ENCODE measurements at regions not wholly inside any gene's neighbourhood (a gene's known extent, or its start where the extent isn't known, plus 50 kb on each side); places are given as distances from the start of the nearest gene placed in this dataset.

GRCh38 chr9:2939368-2939767 lies 95.5 kb upstream of the PUM3 start:
- ATAC-seq (no peak), DNase-seq (no peak)
- no peaks in the 10 kb centered on the region for H3K36me3 Mint-ChIP-seq (ENCODE audit: insufficient read depth)
- no peaks in the 10 kb centered on the region for H3K4me1 Mint-ChIP-seq (ENCODE audit: low read depth)
- no peak overlapping the region for H3K4me3 Mint-ChIP-seq
- H3K9me3 Mint-ChIP-seq, result no peaks in the 10 kb centered on the region
- H3K27me3 Mint-ChIP-seq (ENCODE audit: low read depth), result no peaks in the 10 kb centered on the region

DNA sequence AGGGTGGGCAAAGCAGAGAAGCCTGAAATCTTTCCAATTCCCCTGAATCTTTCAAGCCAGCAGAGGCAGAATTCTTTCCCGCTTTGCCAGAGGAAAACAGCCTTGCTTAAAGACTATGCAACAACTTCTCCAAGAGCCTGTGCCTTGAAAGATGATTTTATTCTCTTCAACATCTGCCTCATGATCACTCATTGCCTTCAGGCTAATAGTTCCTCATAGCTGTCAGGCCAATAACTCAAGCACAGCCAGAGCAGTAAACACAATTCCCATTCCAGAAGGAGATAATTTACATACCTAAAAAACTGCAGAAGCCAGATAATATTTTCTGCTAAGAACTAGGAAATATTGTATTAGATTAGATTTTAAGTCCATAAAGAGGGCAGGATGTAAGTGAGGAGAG lies 92.3 kb upstream of the PUM3 start:
- DNase-seq, result no peak
- H3K27me3 Mint-ChIP-seq (ENCODE audit: low read depth), result no peaks in the 10 kb centered on the region
- H3K4me1 Mint-ChIP-seq (ENCODE audit: low read depth), result no peaks in the 10 kb centered on the region
- ATAC-seq, result no peak
- no peaks in the 10 kb centered on the region for H3K9me3 Mint-ChIP-seq
- no peak overlapping the region for H3K4me3 Mint-ChIP-seq
- no peaks in the 10 kb centered on the region for H3K36me3 Mint-ChIP-seq (ENCODE audit: insufficient read depth)

GRCh38 chr9:2934883-2935282 lies 91.0 kb upstream of the PUM3 start:
- no peak for ATAC-seq
- no peak overlapping the region for H3K4me3 Mint-ChIP-seq
- no peaks in the 10 kb centered on the region for H3K27me3 Mint-ChIP-seq (ENCODE audit: low read depth)
- DNase-seq, result no peak
- no peaks in the 10 kb centered on the region for H3K9me3 Mint-ChIP-seq
- no peaks in the 10 kb centered on the region for H3K36me3 Mint-ChIP-seq (ENCODE audit: insufficient read depth)
- H3K4me1 Mint-ChIP-seq (ENCODE audit: low read depth), result no peaks in the 10 kb centered on the region

- no peaks in the 10 kb centered on the region for H3K27me3 Mint-ChIP-seq (ENCODE audit: low read depth)
Observed at GRCh38 chr9:2934241-2934650, 90.4 kb upstream of the PUM3 start.

DNA sequence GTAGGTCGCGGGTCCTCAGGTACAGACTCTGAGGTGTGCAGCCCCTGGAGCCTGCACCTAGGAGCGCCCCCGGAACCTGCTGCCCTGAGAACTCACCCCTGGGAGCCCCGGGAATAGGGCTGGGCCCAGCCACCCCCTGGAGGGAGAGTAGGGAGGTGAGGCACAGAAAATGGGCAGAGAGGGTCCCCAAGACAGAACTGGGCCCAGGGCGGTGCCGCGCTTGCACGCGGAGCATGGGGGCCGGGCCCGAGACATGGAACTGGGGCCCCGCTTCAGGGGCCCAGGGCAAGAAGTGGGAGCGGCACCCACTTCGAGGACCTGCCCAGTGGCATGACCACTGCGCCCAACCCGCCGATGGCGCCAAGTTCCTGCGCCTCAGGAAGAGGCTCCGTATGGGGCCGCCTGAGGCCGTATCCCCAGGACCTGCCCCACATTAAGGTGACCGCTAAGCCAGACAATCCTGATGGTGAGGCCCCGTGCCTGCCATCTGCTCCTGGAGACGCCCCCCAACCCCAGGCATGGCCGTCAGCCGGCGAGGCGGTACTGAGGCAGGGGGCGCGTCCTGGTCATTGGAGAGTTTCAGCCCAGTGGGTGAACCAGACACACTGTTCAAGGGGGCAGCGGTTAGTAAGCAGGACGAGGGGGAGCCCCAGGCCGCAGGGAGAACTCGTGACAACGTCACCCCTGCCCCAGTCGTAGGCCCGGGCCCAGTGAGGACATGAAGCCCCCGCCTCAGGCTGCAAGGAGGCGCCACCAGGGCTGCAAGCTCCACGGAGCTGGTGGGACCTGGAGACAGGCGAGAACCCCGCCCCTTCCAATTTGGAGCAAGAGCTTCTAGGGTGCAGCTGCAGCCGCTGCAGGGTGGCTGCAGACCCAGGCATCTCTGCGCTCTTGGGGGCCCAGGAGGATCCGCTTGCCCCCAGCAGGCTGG lies 89.5 kb upstream of the PUM3 start:
- DNase-seq (no peak), ATAC-seq (no peak)
- Mint-ChIP-seq H3K9me3 (no peaks in the 10 kb centered on the region), H3K4me1 (ENCODE audit: low read depth) (no peaks in the 10 kb centered on the region), H3K27me3 (ENCODE audit: low read depth) (no peaks in the 10 kb centered on the region), H3K4me3 (no peak overlapping the region), H3K36me3 (ENCODE audit: insufficient read depth) (no peaks in the 10 kb centered on the region)

More at GRCh38 chr9:2934241-2934650, 90.4 kb upstream of the PUM3 start:
- Mint-ChIP-seq H3K4me1 (ENCODE audit: low read depth) (no peaks in the 10 kb centered on the region), H3K9me3 (no peaks in the 10 kb centered on the region), H3K36me3 (ENCODE audit: insufficient read depth) (no peaks in the 10 kb centered on the region), H3K4me3 (no peak overlapping the region)
- ATAC-seq (no peak), DNase-seq (no peak)

DNA sequence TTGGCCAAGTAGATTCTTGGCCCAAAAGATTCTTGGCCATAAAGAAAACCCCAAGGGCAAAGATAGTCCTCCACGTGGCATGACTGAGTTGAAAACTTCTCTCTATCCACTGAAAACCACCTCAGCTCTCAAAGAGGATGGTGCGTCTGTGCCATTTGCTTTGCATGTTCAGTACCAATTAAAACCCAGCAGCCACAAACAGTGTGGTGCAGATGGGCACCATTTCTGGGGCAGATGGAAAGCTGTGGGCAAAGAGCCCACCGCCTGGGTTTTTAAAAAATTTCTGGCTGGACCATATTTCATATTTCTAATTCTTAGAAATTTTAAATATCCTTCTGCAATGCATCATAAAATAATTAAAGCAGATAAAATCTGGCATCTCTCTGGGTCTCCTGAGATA lies 84.5 kb upstream of the PUM3 start:
- H3K36me3 Mint-ChIP-seq (ENCODE audit: insufficient read depth), result no peaks in the 10 kb centered on the region
- H3K9me3 Mint-ChIP-seq, result peaks cover 3% of the 10 kb centered on the region
- H3K4me1 Mint-ChIP-seq (ENCODE audit: low read depth), result no peaks in the 10 kb centered on the region
- ATAC-seq (no peak), DNase-seq (no peak)
- H3K4me3 Mint-ChIP-seq, result no peak overlapping the region
- peaks cover 2% of the 10 kb centered on the region for H3K27me3 Mint-ChIP-seq (ENCODE audit: low read depth)

- no peaks in the 10 kb centered on the region for H3K36me3 Mint-ChIP-seq (ENCODE audit: insufficient read depth)
- H3K4me1 Mint-ChIP-seq (ENCODE audit: low read depth), result no peaks in the 10 kb centered on the region
- H3K4me3 Mint-ChIP-seq, result no peak overlapping the region
- H3K9me3 Mint-ChIP-seq, result peaks cover 3% of the 10 kb centered on the region
- ATAC-seq (no peak), DNase-seq (no peak)
- peaks cover 5% of the 10 kb centered on the region for H3K27me3 Mint-ChIP-seq (ENCODE audit: low read depth)
Observed at GRCh38 chr9:2925016-2925415, 81.1 kb upstream of the PUM3 start.

GRCh38 chr9:2924380-2924768 lies 80.5 kb upstream of the PUM3 start:
- Mint-ChIP-seq H3K36me3 (ENCODE audit: insufficient read depth) (no peaks in the 10 kb centered on the region), H3K9me3 (peaks cover 3% of the 10 kb centered on the region), H3K4me1 (ENCODE audit: low read depth) (no peaks in the 10 kb centered on the region), H3K4me3 (no peak overlapping the region), H3K27me3 (ENCODE audit: low read depth) (peaks cover 5% of the 10 kb centered on the region)
- no peak for DNase-seq
- ATAC-seq, result no peak

- Mint-ChIP-seq H3K9me3 (peaks cover 3% of the 10 kb centered on the region), H3K27me3 (ENCODE audit: low read depth) (peaks cover 5% of the 10 kb centered on the region), H3K4me1 (ENCODE audit: low read depth) (no peaks in the 10 kb centered on the region), H3K4me3 (no peak overlapping the region), H3K36me3 (ENCODE audit: insufficient read depth) (no peaks in the 10 kb centered on the region)
- ATAC-seq, result no peak
- no peak for DNase-seq
Observed at GRCh38 chr9:2923766-2924379, 80.0 kb upstream of the PUM3 start.

- Mint-ChIP-seq H3K4me1 (ENCODE audit: low read depth) (no peaks in the 10 kb centered on the region), H3K4me3 (no peak overlapping the region), H3K36me3 (ENCODE audit: insufficient read depth) (no peaks in the 10 kb centered on the region), H3K27me3 (ENCODE audit: low read depth) (peaks cover 3% of the 10 kb centered on the region), H3K9me3 (no peaks in the 10 kb centered on the region)
- ATAC-seq (no peak), DNase-seq (no peak)
Observed at GRCh38 chr9:2919347-2919746, 75.5 kb upstream of the PUM3 start.

- Mint-ChIP-seq H3K36me3 (ENCODE audit: insufficient read depth) (no peaks in the 10 kb centered on the region), H3K9me3 (peaks cover 5% of the 10 kb centered on the region), H3K27me3 (ENCODE audit: low read depth) (no peaks in the 10 kb centered on the region), H3K4me1 (ENCODE audit: low read depth) (no peaks in the 10 kb centered on the region), H3K4me3 (no peak overlapping the region)
- ATAC-seq (no peak), DNase-seq (no peak)
Observed at GRCh38 chr9:2916382-2916985, 72.6 kb upstream of the PUM3 start.

GRCh38 chr9:2913026-2913425 lies 69.1 kb upstream of the PUM3 start:
- no peaks in the 10 kb centered on the region for H3K4me1 Mint-ChIP-seq (ENCODE audit: low read depth)
- ATAC-seq (no peak), DNase-seq (no peak)
- H3K9me3 Mint-ChIP-seq, result peaks cover 5% of the 10 kb centered on the region
- peaks cover 13% of the 10 kb centered on the region for H3K27me3 Mint-ChIP-seq (ENCODE audit: low read depth)
- H3K36me3 Mint-ChIP-seq (ENCODE audit: insufficient read depth), result no peaks in the 10 kb centered on the region
- no peak overlapping the region for H3K4me3 Mint-ChIP-seq

DNA sequence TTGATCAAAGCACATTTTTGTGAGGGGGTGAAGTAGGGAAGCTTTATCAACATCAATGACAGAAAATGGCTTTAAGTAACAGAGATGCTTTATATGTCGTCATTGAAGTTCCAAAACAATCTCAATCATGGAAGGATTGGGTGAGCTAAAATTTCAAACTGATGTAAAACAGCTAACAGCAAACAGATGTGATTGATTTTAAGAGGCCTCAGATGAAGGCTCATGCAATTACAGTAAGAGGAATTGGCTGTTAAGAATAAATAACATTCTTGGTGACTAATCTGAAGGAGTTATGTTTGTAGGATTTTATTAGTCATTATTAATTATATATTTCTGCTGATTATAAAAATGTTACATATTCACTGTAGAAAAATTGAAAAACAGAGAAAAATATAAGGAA lies 63.5 kb upstream of the PUM3 start:
- Mint-ChIP-seq H3K4me3 (no peak overlapping the region), H3K27me3 (ENCODE audit: low read depth) (peaks cover 16% of the 10 kb centered on the region), H3K9me3 (no peaks in the 10 kb centered on the region), H3K4me1 (ENCODE audit: low read depth) (no peaks in the 10 kb centered on the region), H3K36me3 (ENCODE audit: insufficient read depth) (no peaks in the 10 kb centered on the region)
- DNase-seq (no peak), ATAC-seq (no peak)

DNA sequence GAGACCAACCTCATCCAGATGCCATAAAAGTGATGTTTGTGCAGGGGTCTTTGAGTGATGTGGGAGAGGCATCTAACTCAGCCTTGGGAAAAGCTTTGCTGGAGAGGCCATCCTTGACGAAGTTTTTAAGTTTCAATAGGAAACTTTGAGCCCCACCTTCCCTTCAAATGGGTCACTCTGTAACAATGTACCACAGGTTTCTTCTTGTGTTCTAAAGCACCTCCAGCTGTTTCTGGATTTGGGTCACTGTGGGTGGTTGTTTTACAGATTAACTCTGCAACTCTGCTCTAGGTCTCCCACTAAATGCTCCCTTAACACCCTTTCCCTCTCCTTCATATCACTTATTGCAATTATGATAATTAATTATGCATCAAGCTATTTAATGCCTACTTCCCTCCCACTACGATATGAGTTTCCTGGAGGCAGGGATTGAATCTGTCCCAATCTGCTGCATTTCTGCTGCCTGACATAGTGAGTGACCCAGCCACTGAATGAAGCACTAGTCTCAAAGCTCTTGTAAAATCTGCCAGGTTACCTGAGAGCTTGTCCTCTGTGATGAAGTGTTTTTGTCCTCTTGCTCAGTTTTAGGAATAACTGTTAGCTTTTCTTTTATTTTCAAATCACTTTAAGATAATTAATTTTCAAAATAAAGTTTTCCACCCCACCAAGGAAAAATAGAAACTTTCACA lies 60.5 kb upstream of the PUM3 start:
- Mint-ChIP-seq H3K27me3 (ENCODE audit: low read depth) (peaks cover 11% of the 10 kb centered on the region), H3K9me3 (no peaks in the 10 kb centered on the region), H3K36me3 (ENCODE audit: insufficient read depth) (no peaks in the 10 kb centered on the region), H3K4me3 (no peak overlapping the region), H3K4me1 (ENCODE audit: low read depth) (no peaks in the 10 kb centered on the region)
- ATAC-seq (no peak), DNase-seq (no peak)
